ENCODE measurements at regions not wholly inside any gene's neighbourhood (a gene's known extent, or its start where the extent isn't known, plus 50 kb on each side); places are given as distances from the start of the nearest gene placed in this dataset.
"Not testable (repeated sequence)": the region's sequence is repeated elsewhere in the genome, so short reads cannot be mapped to it uniquely, and the experiment has no call there.

- DNase-seq: no peak
Observed at GRCh38 chr20:12512755-12513154, 496.0 kb upstream of the SPTLC3 start.

GRCh38 chr20:12528104-12528503 lies 480.7 kb upstream of the SPTLC3 start:
- no peak for DNase-seq

GRCh38 chr20:12528591-12529041 lies 480.2 kb upstream of the SPTLC3 start:
- no peak for DNase-seq

- no peak for DNase-seq
Observed at GRCh38 chr20:12531626-12532025, 477.1 kb upstream of the SPTLC3 start.

GRCh38 chr20:12535316-12535715 lies 473.5 kb upstream of the SPTLC3 start:
- no peak for DNase-seq

GRCh38 chr20:12535770-12536169 lies 473.0 kb upstream of the SPTLC3 start:
- DNase-seq: no peak

GRCh38 chr20:12554426-12554825 lies 454.3 kb upstream of the SPTLC3 start:
- no peak for DNase-seq

GRCh38 chr20:12555369-12555768 lies 453.4 kb upstream of the SPTLC3 start:
- DNase-seq: no peak

- not testable (repeated sequence) for DNase-seq
Observed at GRCh38 chr20:12555849-12556248, 452.9 kb upstream of the SPTLC3 start.

GRCh38 chr20:12557224-12557623 lies 451.5 kb upstream of the SPTLC3 start:
- no peak for DNase-seq

- no peak for DNase-seq
Observed at GRCh38 chr20:12564979-12565378, 443.8 kb upstream of the SPTLC3 start.

GRCh38 chr20:12566596-12566995 lies 442.2 kb upstream of the SPTLC3 start:
- DNase-seq: no peak

- DNase-seq: no peak
Observed at GRCh38 chr20:12570371-12570770, 438.4 kb upstream of the SPTLC3 start.

- no peak for DNase-seq
Observed at GRCh38 chr20:12573442-12573841, 435.3 kb upstream of the SPTLC3 start.

- DNase-seq: no peak
Observed at GRCh38 chr20:12575352-12576095, 433.2 kb upstream of the SPTLC3 start.

GRCh38 chr20:12577213-12577612 lies 431.6 kb upstream of the SPTLC3 start:
- DNase-seq: no peak

- no peak for DNase-seq
Observed at GRCh38 chr20:12581644-12582289, 427.0 kb upstream of the SPTLC3 start.

GRCh38 chr20:12582710-12583109 lies 426.1 kb upstream of the SPTLC3 start:
- not testable (repeated sequence) for DNase-seq

- no peak for DNase-seq
Observed at GRCh38 chr20:12591949-12592470, 416.8 kb upstream of the SPTLC3 start.

- DNase-seq: no peak
Observed at GRCh38 chr20:12592756-12593155, 416.0 kb upstream of the SPTLC3 start.

GRCh38 chr20:12593342-12593873 lies 415.4 kb upstream of the SPTLC3 start:
- DNase-seq: no peak

- DNase-seq: no peak
Observed at GRCh38 chr20:12594410-12595088, 414.2 kb upstream of the SPTLC3 start.

- DNase-seq: no peak
Observed at GRCh38 chr20:12595841-12596240, 412.9 kb upstream of the SPTLC3 start.
